GM20431 (cell line): ENCODE measurements at regions not wholly inside any gene's neighbourhood (a gene's known extent, or its start where the extent isn't known, plus 50 kb on each side); places are given as distances from the start of the nearest gene placed in this dataset.

Source experiments
- in situ Hi-C: fragments of 300-500 bp; cut with MseI, MboI; formaldehyde crosslinking; loops from one replicate; pipeline ENCODE4 v1.15.0; 2020; ENCODE audit warnings: low sequenced_read_pairs; ENCODE audit not compliant: unreplicated experiment

DNA sequence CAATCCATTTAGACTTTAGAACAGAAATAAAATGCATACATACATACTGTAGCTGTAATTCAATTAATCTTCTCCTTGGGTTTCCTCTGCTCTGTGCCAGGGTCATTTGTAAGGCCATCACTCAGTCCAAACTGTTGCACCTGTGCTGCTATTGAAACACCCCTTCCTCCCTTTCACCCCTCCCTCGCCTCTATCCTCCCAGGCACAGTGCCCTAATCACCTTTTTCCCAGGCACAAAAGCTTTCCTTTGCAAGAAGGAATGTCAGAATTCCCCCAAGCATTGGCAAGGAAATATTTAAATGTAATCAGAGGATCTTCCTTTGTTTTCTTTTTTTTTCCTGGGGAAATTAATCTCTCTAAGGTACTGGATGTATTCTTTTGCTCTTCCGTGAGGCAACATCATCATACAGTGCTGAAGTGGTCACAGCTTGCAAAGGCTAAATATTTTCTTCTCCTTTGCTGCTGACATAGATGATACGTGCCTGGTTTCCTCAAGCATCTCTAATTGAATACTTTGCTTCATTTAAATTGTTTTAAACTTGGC is 339.3 kb upstream of the NR5A2 start:
- in situ Hi-C loops: loop anchor here (25.0 kb wide), 1 partner anchor 824 kb away; no protein-coding TSS in a partner anchor

DNA sequence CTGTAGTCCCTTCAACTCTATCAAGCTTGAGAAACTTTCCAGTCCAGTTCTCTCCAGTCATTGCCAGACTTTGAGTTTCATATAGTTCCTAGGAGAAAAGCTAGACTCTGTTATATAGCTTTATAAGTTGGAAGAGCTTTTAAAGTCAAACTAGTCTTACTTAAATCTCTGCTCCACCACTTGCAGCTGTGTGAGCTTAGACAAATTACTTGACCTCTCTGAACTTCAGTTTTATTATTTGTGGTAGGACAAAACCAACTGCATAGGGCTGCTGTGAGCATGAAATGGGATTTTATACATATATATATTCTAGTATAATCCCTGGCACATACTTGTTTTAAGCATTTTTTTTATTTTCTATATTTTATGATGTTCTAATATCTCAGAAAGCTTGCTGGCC is 338.7 kb upstream of the NR5A2 start:
- in situ Hi-C loops: loop anchor here (25.0 kb wide), 1 partner anchor 824 kb away; no protein-coding TSS in a partner anchor

DNA sequence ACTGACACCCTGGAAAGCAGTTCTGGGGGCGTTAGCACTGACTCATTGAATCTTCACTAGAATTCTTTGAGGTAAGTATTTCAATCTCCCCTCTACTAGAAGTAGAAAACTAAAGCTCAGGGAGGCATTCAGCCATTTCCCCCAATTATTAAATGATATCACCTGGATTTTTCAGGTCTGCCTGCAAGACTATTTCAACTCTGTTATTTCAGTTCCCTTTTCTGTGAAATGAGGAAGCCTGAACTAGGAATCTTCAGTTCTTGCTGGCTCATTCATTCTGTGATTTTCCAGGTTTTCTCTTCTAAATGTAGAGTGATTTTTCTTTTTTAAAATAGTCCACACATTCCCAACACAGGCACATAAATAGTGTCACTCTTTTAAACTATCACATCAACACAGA is 337.0 kb upstream of the NR5A2 start:
- in situ Hi-C loops: loop anchor here (25.0 kb wide), 1 partner anchor 822 kb away; no protein-coding TSS in a partner anchor

- in situ Hi-C loops: loop anchor here (25.0 kb wide), 1 partner anchor 821 kb away; no protein-coding TSS in a partner anchor
Observed at GRCh38 chr1:199691540-199691939, 336.0 kb upstream of the NR5A2 start.

GRCh38 chr1:199693724-199694123 is 333.8 kb upstream of the NR5A2 start:
- in situ Hi-C loops: loop anchor here (25.0 kb wide), 1 partner anchor 819 kb away; no protein-coding TSS in a partner anchor

DNA sequence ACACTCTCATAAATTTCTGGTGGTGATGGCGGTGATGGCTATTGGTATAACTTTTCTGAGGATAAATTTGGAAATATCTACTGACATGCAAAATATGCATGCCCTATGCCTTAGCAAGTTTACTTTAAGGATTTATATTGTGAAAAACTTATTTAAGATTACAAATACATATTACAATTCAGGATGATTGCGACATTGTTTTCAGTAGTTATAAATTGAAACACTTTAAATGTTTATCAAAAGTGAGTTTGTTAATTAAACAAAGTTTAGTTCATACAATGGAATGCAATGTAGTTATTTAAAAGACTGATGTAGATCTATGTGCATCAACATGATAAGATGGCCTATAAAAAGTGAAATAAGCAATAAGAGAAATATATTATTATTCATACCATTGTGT is 331.3 kb upstream of the NR5A2 start:
- in situ Hi-C loops: loop anchor here (25.0 kb wide), 1 partner anchor 816 kb away; no protein-coding TSS in a partner anchor

DNA sequence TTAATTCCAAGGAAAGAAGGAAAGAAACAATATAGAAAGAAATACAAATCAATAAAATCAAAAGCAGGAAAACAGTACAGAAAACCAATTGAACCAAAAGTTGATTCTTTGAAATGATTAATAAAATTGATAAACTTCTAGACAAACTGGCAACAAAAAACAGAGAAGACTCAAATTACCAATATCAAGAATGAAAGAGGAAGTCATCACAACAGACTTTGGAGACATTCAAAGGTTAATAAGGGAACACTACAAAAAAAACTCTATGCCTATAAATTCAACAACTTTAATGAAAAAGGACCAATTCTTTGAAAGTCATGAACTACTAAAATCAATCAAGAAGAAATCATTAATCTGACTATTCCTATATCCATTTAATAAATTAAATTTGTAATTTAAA is 329.3 kb upstream of the NR5A2 start:
- in situ Hi-C loops: loop anchor here (25.0 kb wide), 1 partner anchor 814 kb away; no protein-coding TSS in a partner anchor

- in situ Hi-C loops: no loop called here
Observed at GRCh38 chr1:199700551-199700950, 327.0 kb upstream of the NR5A2 start.

- in situ Hi-C loops: no loop called here
Observed at GRCh38 chr1:199701726-199702125, 325.8 kb upstream of the NR5A2 start.

- in situ Hi-C loops: no loop called here
Observed at GRCh38 chr1:199704231-199704630, 323.3 kb upstream of the NR5A2 start.

GRCh38 chr1:199705825-199706224 is 321.7 kb upstream of the NR5A2 start:
- in situ Hi-C loops: no loop called here

DNA sequence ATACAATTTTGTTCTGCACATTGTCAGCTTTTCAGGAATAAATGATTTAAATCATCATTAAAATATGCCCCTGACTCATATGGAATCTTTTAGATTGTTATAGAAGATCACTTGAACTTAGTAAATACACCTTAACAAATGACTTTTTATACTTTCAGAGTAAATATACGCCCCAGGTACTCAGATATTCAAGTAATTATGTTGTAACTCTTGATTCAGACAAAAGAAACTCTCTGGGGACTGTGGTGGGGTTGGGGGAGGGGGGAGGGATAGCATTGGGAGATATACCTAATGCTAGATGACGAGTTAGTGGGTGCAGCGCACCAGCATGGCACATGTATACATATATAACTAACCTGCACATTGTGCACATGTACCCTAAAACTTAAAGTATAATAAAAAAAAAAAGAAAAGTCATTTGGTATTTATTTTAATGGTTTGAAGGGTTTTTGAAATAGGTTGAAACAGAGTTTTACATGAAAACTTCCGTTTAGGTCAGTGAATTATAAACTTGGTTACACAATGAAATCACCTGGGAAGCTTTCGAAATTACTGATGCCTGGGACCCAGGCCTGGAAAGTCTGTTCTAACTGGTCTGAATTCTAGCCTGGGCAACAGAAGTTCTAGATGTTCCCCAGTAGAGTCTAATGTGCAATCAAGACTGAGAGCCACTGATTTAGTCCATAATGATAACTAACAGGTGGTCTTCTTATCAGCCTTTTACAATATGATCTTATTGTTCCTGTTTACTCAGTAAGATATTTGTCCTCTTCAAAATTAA is 320.5 kb upstream of the NR5A2 start:
- in situ Hi-C loops: no loop called here

- in situ Hi-C loops: no loop called here
Observed at GRCh38 chr1:199710974-199711373, 316.5 kb upstream of the NR5A2 start.

DNA sequence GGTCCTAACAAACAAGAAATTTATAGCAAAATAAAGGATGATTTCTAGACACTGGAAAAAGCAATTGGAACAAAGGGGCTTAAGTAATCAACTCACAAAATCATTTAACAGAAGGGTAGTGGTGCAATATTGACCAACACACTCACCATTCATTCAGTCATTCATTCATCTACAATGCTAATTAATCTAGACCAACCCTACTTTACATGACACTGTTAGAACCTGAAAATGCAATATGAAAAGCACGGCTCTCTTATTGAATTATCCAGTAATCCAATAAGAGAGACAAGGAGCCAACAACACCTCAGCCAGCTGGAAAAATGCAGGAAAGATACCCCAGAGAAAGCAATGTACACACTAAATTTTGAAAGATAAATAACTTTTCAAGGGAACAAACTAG is 310.8 kb upstream of the NR5A2 start:
- in situ Hi-C loops: no loop called here

DNA sequence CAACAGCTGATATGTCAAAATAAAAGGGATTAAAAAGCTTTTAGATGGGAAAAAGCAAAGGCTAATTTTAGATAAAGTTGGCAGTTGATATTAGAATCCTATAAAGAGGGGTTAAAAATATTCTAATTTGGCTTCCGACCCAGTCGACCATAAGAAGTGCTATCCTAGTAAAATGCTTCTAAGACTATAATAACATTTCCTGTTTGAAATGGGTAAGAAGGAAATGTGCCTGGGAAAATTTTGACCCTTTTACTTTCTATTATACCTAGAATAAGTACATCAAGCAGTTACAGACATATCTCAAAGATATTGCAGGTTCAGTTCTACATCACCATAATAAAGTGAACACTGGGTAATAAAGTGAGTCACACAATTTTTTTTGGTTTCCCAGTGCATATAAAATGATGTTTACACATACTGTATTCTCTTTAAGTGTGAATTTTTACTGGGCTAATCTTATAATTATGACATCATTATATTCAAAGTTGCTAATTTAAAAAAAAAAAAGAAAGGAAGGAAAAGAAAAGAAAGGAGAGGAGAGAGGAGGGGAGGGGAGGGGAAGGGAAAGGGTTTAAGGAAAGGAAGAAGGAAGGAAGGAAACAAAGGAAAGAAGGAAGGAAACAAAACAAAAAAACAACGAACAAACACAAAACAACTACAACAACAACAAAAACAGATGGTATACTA is 308.2 kb upstream of the NR5A2 start:
- in situ Hi-C loops: no loop called here

GRCh38 chr1:199720496-199720895 is 307.0 kb upstream of the NR5A2 start:
- in situ Hi-C loops: no loop called here

- in situ Hi-C loops: no loop called here
Observed at GRCh38 chr1:199721001-199721400, 306.5 kb upstream of the NR5A2 start.

GRCh38 chr1:199723250-199723956 is 304.1 kb upstream of the NR5A2 start:
- in situ Hi-C loops: no loop called here

DNA sequence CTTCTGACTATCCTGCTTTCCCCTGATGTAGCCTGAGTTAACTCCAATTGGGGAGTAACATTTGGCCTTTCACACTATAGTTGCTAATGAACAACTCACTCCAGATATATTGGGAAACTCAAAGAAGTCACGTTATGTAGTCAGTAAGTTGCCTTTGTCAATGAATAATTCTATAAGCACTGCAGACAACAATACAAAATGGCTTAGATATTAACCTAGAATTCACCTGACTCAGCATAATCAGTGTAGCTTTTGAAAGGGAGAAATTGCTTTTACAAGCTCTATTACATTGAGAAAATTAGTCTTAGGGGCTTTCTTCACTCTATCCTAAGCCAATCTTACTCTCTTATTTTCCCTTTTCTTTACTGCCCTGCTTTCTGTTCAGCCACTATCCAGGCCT is 303.5 kb upstream of the NR5A2 start:
- in situ Hi-C loops: no loop called here

DNA sequence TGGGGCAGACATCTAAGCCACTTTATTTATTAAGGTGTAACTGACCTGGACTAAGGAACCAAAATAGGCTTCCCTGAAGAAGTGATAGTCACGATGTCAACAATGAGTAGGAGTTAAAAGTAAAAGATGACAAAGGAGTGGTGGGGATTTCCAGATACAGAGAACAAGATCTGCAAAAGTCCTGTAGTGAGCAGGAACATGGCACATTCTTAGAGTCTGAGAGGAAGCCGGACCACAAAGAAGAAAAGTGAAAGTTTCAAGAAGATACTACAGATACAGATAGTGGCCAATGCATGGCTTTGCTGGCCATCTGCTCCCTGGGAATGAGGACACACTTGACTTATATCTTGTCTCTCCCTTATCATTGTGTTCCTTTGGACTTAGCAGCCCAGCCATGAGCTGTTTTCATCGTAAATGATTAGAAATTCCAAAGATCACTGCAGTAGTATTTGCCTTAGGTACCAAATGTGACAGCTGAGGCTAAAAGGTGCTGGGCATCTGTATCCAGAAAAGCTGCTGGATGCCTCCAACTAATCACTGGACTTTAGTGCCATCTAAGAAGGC is 302.4 kb upstream of the NR5A2 start:
- in situ Hi-C loops: no loop called here
